OCI-LY1 (cell line): ENCODE measurements at regions not wholly inside any gene's neighbourhood (a gene's known extent, or its start where the extent isn't known, plus 50 kb on each side); places are given as distances from the start of the nearest gene placed in this dataset.

Experiments
- H2AFZ ChIP-seq: fragments of 200-600 bp; sonication (generic), shearing (Covaris generic); 2 replicates; pipeline ENCODE4 v1.6.0; 2014; ENCODE audit warnings: antibody characterized with exemption, mild to moderate bottlenecking, low read length
- H3F3A ChIP-seq: fragments of 200-600 bp; sonication (generic), shearing (Covaris generic); 2 replicates; pipeline ENCODE4 v1.6.0; 2014; ENCODE audit warnings: mild to moderate bottlenecking, antibody characterized with exemption, low read length, moderate library complexity; ENCODE audit not compliant: insufficient read depth
- H3K27ac ChIP-seq: fragments of 200-600 bp; sonication (generic); 2 replicates; pipeline ENCODE4 v1.5.1; 2014; ENCODE audit warnings: low read length, mixed run types, mild to moderate bottlenecking, low read depth; ENCODE audit not compliant: poor library complexity, severe bottlenecking
- H3K27me3 ChIP-seq: fragments of 200-600 bp; sonication (generic); 2 replicates; pipeline ENCODE4 v1.6.0; 2014; ENCODE audit warnings: antibody characterized with exemption, mild to moderate bottlenecking, low read length, moderate library complexity; ENCODE audit not compliant: insufficient read depth
- H3K36me3 ChIP-seq: fragments of 200-600 bp; sonication (generic); 2 replicates; pipeline ENCODE4 v1.6.1; 2014; ENCODE audit warnings: mild to moderate bottlenecking, antibody characterized with exemption, low read length, moderate library complexity, mixed read lengths; ENCODE audit not compliant: insufficient read depth
- H3K4me1 ChIP-seq: fragments of 200-600 bp; sonication (generic); 2 replicates; pipeline ENCODE4 v1.5.1; 2014; ENCODE audit warnings: mild to moderate bottlenecking, low read length, moderate library complexity; ENCODE audit not compliant: insufficient read depth, severe bottlenecking
- H3K4me2 ChIP-seq: fragments of 200-600 bp; sonication (generic), shearing (Covaris generic); 2 replicates; pipeline ENCODE4 v1.6.1; 2014; ENCODE audit warnings: low read length
- H3K4me3 ChIP-seq: fragments of 200-600 bp; sonication (generic); 2 replicates; pipeline ENCODE4 v1.5.1; 2014; ENCODE audit warnings: low read length, low read depth, mild to moderate bottlenecking, mixed read lengths; ENCODE audit not compliant: poor library complexity, severe bottlenecking
- H3K79me2 ChIP-seq: fragments of 200-600 bp; shearing (Covaris generic); 2 replicates; pipeline ENCODE4 v1.6.1; 2016; ENCODE audit warnings: mixed run types, low read length, mixed read lengths; ENCODE audit not compliant: insufficient read depth
- H3K9ac ChIP-seq: fragments of 200-600 bp; sonication (generic), shearing (Covaris generic); 2 replicates; pipeline ENCODE4 v1.6.1; 2014; ENCODE audit warnings: mild to moderate bottlenecking, low read length, mixed read lengths
- H3K9me2 ChIP-seq: fragments of 200-600 bp; sonication (generic), shearing (Covaris generic); 2 replicates; pipeline ENCODE4 v1.6.1; 2014; ENCODE audit warnings: low read depth, mild to moderate bottlenecking, low read length, mixed read lengths
- H3K9me3 ChIP-seq: fragments of 200-600 bp; shearing (Covaris generic); 2 replicates; pipeline ENCODE4 v1.6.1; 2014; ENCODE audit warnings: low read length, mixed read lengths
- H4K20me1 ChIP-seq: fragments of 200-600 bp; sonication (generic), shearing (Covaris generic); 2 replicates; pipeline ENCODE4 v1.6.0; 2016; ENCODE audit warnings: mild to moderate bottlenecking, low read length; ENCODE audit not compliant: insufficient read depth
- EZH2 ChIP-seq: fragments of 200-600 bp; sonication (generic), shearing (Covaris generic); IDR thresholded peaks from 2 replicates; pipeline ENCODE4 v1.8.0; 2017; ENCODE audit warnings: borderline replicate concordance, mixed run types, mild to moderate bottlenecking, antibody characterized with exemption, low read length, moderate library complexity, mixed read lengths
- TF ChIP-seq, protein P1 (sequence below): fragments of 200-600 bp; sonication (generic), shearing (Covaris generic); IDR thresholded peaks from 2 replicates; pipeline ENCODE4 v1.5.1; 2017; ENCODE audit warnings: mild to moderate bottlenecking, antibody characterized with exemption, low read length, moderate library complexity, mixed read lengths

DNA sequence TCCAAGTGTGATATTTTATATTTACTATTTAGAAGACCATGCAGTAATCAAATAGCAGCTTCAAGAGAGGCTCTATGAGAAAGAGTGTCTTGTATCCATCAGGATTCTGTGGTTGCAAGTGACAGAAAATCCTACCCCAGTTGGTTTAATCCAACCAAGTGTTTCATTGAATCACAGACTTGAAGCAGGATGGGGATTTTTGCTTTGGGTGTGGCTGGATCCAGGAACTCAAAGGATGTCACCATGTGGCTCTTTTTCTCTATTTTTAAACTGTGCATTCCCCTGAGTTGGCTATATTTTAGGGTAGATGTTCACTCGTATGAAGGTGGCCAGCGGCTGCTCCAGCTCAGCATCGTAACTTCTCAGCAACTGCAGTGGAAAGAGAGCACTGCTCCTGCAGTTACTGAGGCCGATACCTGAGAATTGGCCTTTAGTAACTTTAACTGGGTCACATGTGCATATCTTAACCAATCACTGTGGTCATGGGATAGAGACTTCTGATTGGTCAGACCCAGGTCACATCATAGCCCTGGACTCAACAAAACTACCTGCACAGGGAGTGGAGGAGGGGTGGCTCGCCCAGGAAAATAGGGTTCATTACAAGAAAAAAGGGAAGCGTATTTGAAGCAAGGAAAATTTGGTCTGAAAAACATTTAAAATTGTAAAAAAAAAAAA is 396.1 kb upstream of the SULF2 start:
- no peak overlapping the region for H2AFZ ChIP-seq
- no peaks in the 10 kb centered on the region for H4K20me1 ChIP-seq
- no peaks in the 10 kb centered on the region for H3K27me3 ChIP-seq
- no peak overlapping the region for H3K4me2 ChIP-seq
- no peaks in the 10 kb centered on the region for H3K9me2 ChIP-seq
- H3K4me3 ChIP-seq, result no peak overlapping the region
- H3K36me3 ChIP-seq, result no peaks in the 10 kb centered on the region
- TF ChIP-seq EZH2, result no peak
- TF ChIP-seq, protein P1, sequence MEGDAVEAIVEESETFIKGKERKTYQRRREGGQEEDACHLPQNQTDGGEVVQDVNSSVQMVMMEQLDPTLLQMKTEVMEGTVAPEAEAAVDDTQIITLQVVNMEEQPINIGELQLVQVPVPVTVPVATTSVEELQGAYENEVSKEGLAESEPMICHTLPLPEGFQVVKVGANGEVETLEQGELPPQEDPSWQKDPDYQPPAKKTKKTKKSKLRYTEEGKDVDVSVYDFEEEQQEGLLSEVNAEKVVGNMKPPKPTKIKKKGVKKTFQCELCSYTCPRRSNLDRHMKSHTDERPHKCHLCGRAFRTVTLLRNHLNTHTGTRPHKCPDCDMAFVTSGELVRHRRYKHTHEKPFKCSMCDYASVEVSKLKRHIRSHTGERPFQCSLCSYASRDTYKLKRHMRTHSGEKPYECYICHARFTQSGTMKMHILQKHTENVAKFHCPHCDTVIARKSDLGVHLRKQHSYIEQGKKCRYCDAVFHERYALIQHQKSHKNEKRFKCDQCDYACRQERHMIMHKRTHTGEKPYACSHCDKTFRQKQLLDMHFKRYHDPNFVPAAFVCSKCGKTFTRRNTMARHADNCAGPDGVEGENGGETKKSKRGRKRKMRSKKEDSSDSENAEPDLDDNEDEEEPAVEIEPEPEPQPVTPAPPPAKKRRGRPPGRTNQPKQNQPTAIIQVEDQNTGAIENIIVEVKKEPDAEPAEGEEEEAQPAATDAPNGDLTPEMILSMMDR, result no peak
- H3K4me1 ChIP-seq, result no peaks in the 10 kb centered on the region
- no peaks in the 10 kb centered on the region for H3F3A ChIP-seq
- H3K27ac ChIP-seq, result no peak overlapping the region
- no peaks in the 10 kb centered on the region for H3K79me2 ChIP-seq
- no peaks in the 10 kb centered on the region for H3K9me3 ChIP-seq
- no peak overlapping the region for H3K9ac ChIP-seq

DNA sequence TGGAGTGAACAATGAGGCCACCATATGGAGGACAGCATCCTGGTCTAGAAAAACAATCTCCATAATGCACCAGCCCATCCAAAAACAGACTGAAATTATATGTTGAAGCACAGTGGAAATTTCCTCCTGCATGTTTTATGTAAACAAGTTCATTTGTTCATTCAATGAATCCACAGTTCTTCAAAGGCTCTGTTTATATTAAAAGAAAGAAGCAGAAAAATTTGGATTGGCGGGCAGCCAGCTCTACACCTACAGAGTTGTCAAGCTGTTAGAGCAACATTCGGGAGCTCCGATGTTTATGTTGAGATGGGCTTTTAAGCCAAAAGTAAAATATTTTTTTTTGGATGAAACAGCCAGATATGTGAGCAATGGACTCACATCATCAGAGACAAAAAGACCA is 395.3 kb upstream of the SULF2 start:
- no peak for TF ChIP-seq EZH2
- TF ChIP-seq, protein P1, result no peak
- H3K4me2 ChIP-seq, result no peak overlapping the region
- H3K36me3 ChIP-seq, result no peaks in the 10 kb centered on the region
- no peak overlapping the region for H2AFZ ChIP-seq
- H3K4me3 ChIP-seq, result no peak overlapping the region
- no peaks in the 10 kb centered on the region for H3K27me3 ChIP-seq
- no peaks in the 10 kb centered on the region for H3F3A ChIP-seq
- H3K79me2 ChIP-seq, result no peaks in the 10 kb centered on the region
- H3K27ac ChIP-seq, result no peak overlapping the region
- no peaks in the 10 kb centered on the region for H3K9me2 ChIP-seq
- H3K9me3 ChIP-seq, result no peaks in the 10 kb centered on the region
- no peaks in the 10 kb centered on the region for H4K20me1 ChIP-seq
- no peaks in the 10 kb centered on the region for H3K4me1 ChIP-seq
- no peak overlapping the region for H3K9ac ChIP-seq

- no peak overlapping the region for H2AFZ ChIP-seq
- H3K36me3 ChIP-seq, result no peaks in the 10 kb centered on the region
- H3K27me3 ChIP-seq, result no peaks in the 10 kb centered on the region
- no peaks in the 10 kb centered on the region for H3K9me2 ChIP-seq
- no peak overlapping the region for H3K9ac ChIP-seq
- no peaks in the 10 kb centered on the region for H3K79me2 ChIP-seq
- H3K4me1 ChIP-seq, result no peaks in the 10 kb centered on the region
- H4K20me1 ChIP-seq, result no peaks in the 10 kb centered on the region
- H3K27ac ChIP-seq, result no peak overlapping the region
- no peak overlapping the region for H3K4me2 ChIP-seq
- H3F3A ChIP-seq, result no peaks in the 10 kb centered on the region
- H3K9me3 ChIP-seq, result no peaks in the 10 kb centered on the region
- no peak overlapping the region for H3K4me3 ChIP-seq
- TF ChIP-seq, protein P1, result no peak
- no peak for TF ChIP-seq EZH2
These were observed 394.7 kb upstream of the SULF2 start for GRCh38 chr20:48180024-48180423.
